ENCODE measurements at regions not wholly inside any gene's neighbourhood (a gene's known extent, or its start where the extent isn't known, plus 50 kb on each side); places are given as distances from the start of the nearest gene placed in this dataset.

GRCh38 chr18:44265437-44265836, 415.3 kb upstream of the SETBP1 start:
- no peaks in the 10 kb centered on the region for H3K9me3 ChIP-seq
- no peak for DNase-seq
- intact Hi-C loops (cut with DNase I): no loop called here
- WGBS, 3 donors: 91 to 93% (median 92%) methylated on average over 3 of the region's 3 CpGs
- H3K27me3 ChIP-seq: no peaks in the 10 kb centered on the region
- H3K36me3 ChIP-seq: no peaks in the 10 kb centered on the region
- TF ChIP-seq EP300 (IDR thresholded peaks at IDR 0.05) (no peak), POLR2A (IDR thresholded peaks at IDR 0.05) (no peak), CTCF (IDR thresholded peaks at IDR 0.05) (no peak)
- H3K4me3 ChIP-seq: no peak overlapping the region
- H3K4me1 ChIP-seq (ENCODE audit: insufficient read depth): no peaks in the 10 kb centered on the region
- no peak overlapping the region for H3K27ac ChIP-seq

DNA sequence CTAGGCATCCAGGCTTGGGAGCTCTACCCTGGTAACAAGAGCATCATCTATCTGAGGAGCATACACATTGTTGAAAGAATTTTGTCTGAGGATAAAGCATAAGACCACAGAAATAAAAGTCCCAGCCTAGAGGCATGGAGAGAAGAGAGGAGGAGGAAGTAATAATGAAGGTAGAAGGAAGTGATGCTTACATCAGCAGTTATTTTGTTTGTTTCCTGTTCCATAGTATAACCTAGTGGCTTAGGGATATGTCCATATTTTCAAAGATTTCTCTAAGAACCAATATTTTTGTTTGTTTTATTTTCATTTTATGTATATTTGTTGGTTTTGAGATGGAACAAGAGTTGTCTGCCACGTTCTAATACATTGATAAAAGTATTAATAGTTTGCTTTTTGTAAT, 407.4 kb upstream of the SETBP1 start:
- no peak for TF ChIP-seq POLR2A (IDR thresholded peaks at IDR 0.05)
- Histone ChIP-seq H3K27ac (no peak overlapping the region), H3K9me3 (no peaks in the 10 kb centered on the region), H3K4me1 (ENCODE audit: insufficient read depth) (no peaks in the 10 kb centered on the region), H3K36me3 (no peaks in the 10 kb centered on the region), H3K4me3 (no peak overlapping the region), H3K27me3 (no peaks in the 10 kb centered on the region)
- 28 to 65% (median 36%) methylated on average over 1 of the region's 1 CpG for WGBS, 3 donors
- intact Hi-C loops (cut with DNase I): no loop called here
- DNase-seq: no peak

DNA sequence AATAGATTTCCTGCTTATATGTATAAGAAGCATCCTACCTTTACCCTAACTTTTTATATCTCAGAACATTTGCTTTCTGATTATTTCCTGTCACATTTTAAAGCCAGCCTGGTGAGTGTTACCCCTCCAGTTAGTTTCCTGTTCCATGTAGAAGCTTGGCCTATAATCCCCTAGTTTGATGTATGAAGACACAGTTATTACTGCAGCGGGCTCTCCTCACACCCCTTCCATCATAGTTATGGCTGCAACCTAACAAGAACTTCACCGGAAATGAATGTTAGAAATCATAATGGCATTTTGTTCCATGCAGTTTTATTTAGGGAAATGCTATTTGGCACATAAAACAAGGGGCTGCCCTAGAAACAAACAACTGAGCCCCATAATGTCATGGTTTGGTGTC, 400.2 kb upstream of the SETBP1 start:
- H3K4me3 ChIP-seq: no peak overlapping the region
- no peaks in the 10 kb centered on the region for H3K9me3 ChIP-seq
- no peak for DNase-seq
- intact Hi-C loops (cut with DNase I): no loop called here
- no peak for TF ChIP-seq EP300 (IDR thresholded peaks at IDR 0.05)
- TF ChIP-seq CTCF (IDR thresholded peaks at IDR 0.05): no peak
- no peak for TF ChIP-seq POLR2A (IDR thresholded peaks at IDR 0.05)
- WGBS, 3 donors: 90 to 92% (median 91%) methylated on average over 2 of the region's 2 CpGs
- H3K4me1 ChIP-seq (ENCODE audit: insufficient read depth): no peaks in the 10 kb centered on the region
- no peak overlapping the region for H3K27ac ChIP-seq
- no peaks in the 10 kb centered on the region for H3K36me3 ChIP-seq
- no peaks in the 10 kb centered on the region for H3K27me3 ChIP-seq

- no peak overlapping the region for H3K27ac ChIP-seq
- DNase-seq: no peak
- H3K9me3 ChIP-seq: no peaks in the 10 kb centered on the region
- no peaks in the 10 kb centered on the region for H3K4me1 ChIP-seq (ENCODE audit: insufficient read depth)
- TF ChIP-seq EP300 (IDR thresholded peaks at IDR 0.05) (no peak), POLR2A (IDR thresholded peaks at IDR 0.05) (no peak), CTCF (IDR thresholded peaks at IDR 0.05) (no peak)
- H3K4me3 ChIP-seq: no peak overlapping the region
- 71 to 75% (median 75%) methylated on average over 2 of the region's 2 CpGs for WGBS, 3 donors
- no peaks in the 10 kb centered on the region for H3K27me3 ChIP-seq
- intact Hi-C loops (cut with DNase I): no loop called here
- no peaks in the 10 kb centered on the region for H3K36me3 ChIP-seq
Measured at GRCh38 chr18:44286049-44286448, 394.6 kb upstream of the SETBP1 start.

DNA sequence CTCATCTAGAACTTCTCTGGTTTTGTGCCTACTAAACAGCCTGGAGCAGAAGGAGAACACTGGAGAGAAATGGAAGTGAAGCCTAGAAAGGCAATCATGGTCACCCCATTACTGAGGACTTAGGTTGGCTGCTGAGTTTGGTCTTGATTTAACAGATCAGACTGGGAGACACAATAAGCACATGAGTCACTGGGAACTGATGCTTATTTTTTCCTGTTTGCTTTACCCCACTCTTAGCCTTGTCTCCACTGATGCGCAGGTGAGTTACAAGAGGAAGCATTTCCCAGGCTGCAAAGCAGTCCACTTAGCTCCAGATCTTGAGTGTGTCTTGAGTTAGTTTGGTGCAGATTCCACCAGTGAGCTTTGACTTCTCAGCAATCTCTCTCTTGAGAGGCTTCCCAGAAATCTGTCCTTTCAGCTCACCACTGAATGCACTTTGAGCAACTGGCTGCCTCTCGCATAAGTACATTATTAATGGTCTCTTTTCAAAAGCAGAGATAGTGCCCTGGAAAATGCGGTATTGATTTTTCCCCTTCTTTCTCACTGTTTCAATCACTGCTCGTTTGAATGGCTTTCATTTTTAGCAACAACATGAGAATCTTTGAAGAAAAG, 390.2 kb upstream of the SETBP1 start:
- 72 to 76% (median 74%) methylated on average over 4 of the region's 4 CpGs for WGBS, 3 donors
- H3K36me3 ChIP-seq: no peaks in the 10 kb centered on the region

More for the DNA sequence above, 390.2 kb upstream of the SETBP1 start:
- H3K27ac ChIP-seq: no peak overlapping the region
- intact Hi-C loops (cut with DNase I): no loop called here
- TF ChIP-seq POLR2A (IDR thresholded peaks at IDR 0.05): no peak
- no peak for TF ChIP-seq EP300 (IDR thresholded peaks at IDR 0.05)
- no peak for TF ChIP-seq CTCF (IDR thresholded peaks at IDR 0.05)
- H3K4me1 ChIP-seq (ENCODE audit: insufficient read depth): no peaks in the 10 kb centered on the region
- no peak overlapping the region for H3K4me3 ChIP-seq
- DNase-seq: no peak
- no peaks in the 10 kb centered on the region for H3K27me3 ChIP-seq
- H3K9me3 ChIP-seq: no peaks in the 10 kb centered on the region
